Right cardiac atrium (tissue), 5 donors: ENCODE measurements at regions not wholly inside any gene's neighbourhood (a gene's known extent, or its start where the extent isn't known, plus 50 kb on each side); places are given as distances from the start of the nearest gene placed in this dataset.

ENCODE experiments used
- ATAC-seq, 2 donors: fragments of 200-7000 bp; cut with Tn5 transposase; one replicate each; pipeline versions ENCODE4 v1.8.0 to v1.9.1; 2020; ENCODE audit warnings: moderate library complexity in 2 of 2, mild to moderate bottlenecking in 1 of 2
- DNase-seq, 3 donors: peaks; one replicate each; pipeline ENCODE4 v3.0.0-alpha.2; 2020
- H3K27ac ChIP-seq: one replicate; pipeline ENCODE4 v1.5.1; 2013; ENCODE audit warnings: mild to moderate bottlenecking, low read length, control low read depth, moderate library complexity
- H3K27me3 ChIP-seq: one replicate; pipeline ENCODE4 v1.6.1; 2013; ENCODE audit not compliant: control insufficient read depth, insufficient read depth
- H3K4me1 ChIP-seq: one replicate; pipeline ENCODE4 v1.6.1; 2013; ENCODE audit warnings: low read length; ENCODE audit not compliant: control insufficient read depth, insufficient read depth
- H3K4me3 ChIP-seq: one replicate; pipeline ENCODE4 v1.5.1; 2013; ENCODE audit warnings: low read length, control low read depth
- H3K9me3 ChIP-seq: one replicate; pipeline ENCODE4 v1.6.1; 2013; ENCODE audit warnings: low read length; ENCODE audit not compliant: control insufficient read depth
- WGBS: extraction: QIAGEN DNeasy Blood & Tissue Kit; methylation state at CpG from one replicate; pipeline ENCODE4 v1.1.7; 2013; 5-methylcytosine and 5-hydroxymethylcytosine counted together
- intact Hi-C, 4 donors: fragments of 100-400 bp; cut with DNase I; formaldehyde crosslinking; loops; one replicate each; pipeline versions ENCODE4 v1.11.0 to v1.14.0; 2022 to 2023
- donor health status: healthy with polysubstance abuse.
- donor health status: DM: no; HTN: yes; CAD: no.
- donor health status: DM: no; HTN: no; CAD: no.
- donor health status: DM: no; HTN: yes; CAD: no; lungs with severe emphysema.
- donor health status: DM: yes; HTN: yes; CAD: no.

- Histone ChIP-seq H3K4me1 (no peaks in the 10 kb centered on the region), H3K9me3 (no peaks in the 10 kb centered on the region), H3K27me3 (no peaks in the 10 kb centered on the region), H3K4me3 (no peak overlapping the region), H3K27ac (no peak overlapping the region)
- ATAC-seq = no peak
- WGBS = 94% methylated on average over 2 of the region's 2 CpGs
- DNase-seq = no peak
- intact Hi-C loops = no loop called here
Observed at GRCh38 chr7:9854605-9855004, 1119.1 kb upstream of the PHF14 start.

GRCh38 chr7:9856668-9857067 is 1117.0 kb upstream of the PHF14 start:
- 90% methylated on average over 1 of the region's 1 CpG for WGBS

GRCh38 chr7:9863545-9863944 is 1110.1 kb upstream of the PHF14 start:
- Histone ChIP-seq H3K27me3 (no peaks in the 10 kb centered on the region), H3K9me3 (no peaks in the 10 kb centered on the region), H3K27ac (no peak overlapping the region), H3K4me1 (no peaks in the 10 kb centered on the region), H3K4me3 (no peak overlapping the region)
- WGBS = 37% methylated on average over 3 of the region's 3 CpGs
- DNase-seq (peak in 2 of 3 donors; percentile 16 to 27), ATAC-seq (peak; percentile 55 to 82)
- intact Hi-C loops = no loop called here

More at GRCh38 chr7:9856668-9857067, 1117.0 kb upstream of the PHF14 start:
- ATAC-seq (no peak), DNase-seq (no peak)
- intact Hi-C loops = no loop called here
- Histone ChIP-seq H3K27me3 (no peaks in the 10 kb centered on the region), H3K9me3 (no peaks in the 10 kb centered on the region), H3K4me3 (no peak overlapping the region), H3K27ac (no peak overlapping the region), H3K4me1 (no peaks in the 10 kb centered on the region)

- H3K27ac ChIP-seq = no peak overlapping the region
- H3K27me3 ChIP-seq = no peaks in the 10 kb centered on the region
- DNase-seq = no peak
- no peaks in the 10 kb centered on the region for H3K9me3 ChIP-seq
- WGBS = 65% methylated on average over 1 of the region's 1 CpG
- ATAC-seq = no peak
- H3K4me1 ChIP-seq = no peaks in the 10 kb centered on the region
- intact Hi-C loops = no loop called here
- no peak overlapping the region for H3K4me3 ChIP-seq
Observed at GRCh38 chr7:9869151-9869550, 1104.5 kb upstream of the PHF14 start.

- Histone ChIP-seq H3K4me1 (no peaks in the 10 kb centered on the region), H3K9me3 (no peaks in the 10 kb centered on the region), H3K4me3 (no peak overlapping the region), H3K27ac (no peak overlapping the region), H3K27me3 (no peaks in the 10 kb centered on the region)
- WGBS = 93% methylated on average over 2 of the region's 2 CpGs
- intact Hi-C loops = no loop called here
- ATAC-seq (no peak), DNase-seq (no peak)
Observed at GRCh38 chr7:9869566-9869965, 1104.1 kb upstream of the PHF14 start.

- intact Hi-C loops = no loop called here
- Histone ChIP-seq H3K4me1 (no peaks in the 10 kb centered on the region), H3K9me3 (no peaks in the 10 kb centered on the region), H3K4me3 (no peak overlapping the region), H3K27me3 (no peaks in the 10 kb centered on the region), H3K27ac (no peak overlapping the region)
- DNase-seq (no peak), ATAC-seq (no peak)
- 89% methylated on average over 4 of the region's 4 CpGs for WGBS
Observed at GRCh38 chr7:9870674-9871073, 1103.0 kb upstream of the PHF14 start.

GRCh38 chr7:9874182-9874581 is 1099.5 kb upstream of the PHF14 start:
- Histone ChIP-seq H3K27ac (no peak overlapping the region), H3K27me3 (no peaks in the 10 kb centered on the region), H3K4me3 (no peak overlapping the region), H3K4me1 (no peaks in the 10 kb centered on the region), H3K9me3 (no peaks in the 10 kb centered on the region)
- 95% methylated on average over 1 of the region's 1 CpG for whole genome bisulfite sequencing
- no peak for DNase-seq
- intact Hi-C loops = no loop called here
- ATAC-seq = no peak

GRCh38 chr7:9876053-9876452 is 1097.6 kb upstream of the PHF14 start:
- Histone ChIP-seq H3K27me3 (no peaks in the 10 kb centered on the region), H3K4me3 (no peak overlapping the region), H3K4me1 (no peaks in the 10 kb centered on the region), H3K9me3 (no peaks in the 10 kb centered on the region), H3K27ac (no peak overlapping the region)
- no peak for ATAC-seq
- intact Hi-C loops = no loop called here
- no peak for DNase-seq

GRCh38 chr7:9889554-9889953 is 1084.1 kb upstream of the PHF14 start:
- no peaks in the 10 kb centered on the region for H3K27me3 ChIP-seq
- no peaks in the 10 kb centered on the region for H3K4me1 ChIP-seq
- no peak overlapping the region for H3K27ac ChIP-seq
- intact Hi-C loops = no loop called here
- no peaks in the 10 kb centered on the region for H3K9me3 ChIP-seq
- ATAC-seq = no peak
- H3K4me3 ChIP-seq = no peak overlapping the region
- 74% methylated on average over 2 of the region's 2 CpGs for WGBS
- no peak for DNase-seq

- 88% methylated on average over 3 of the region's 3 CpGs for WGBS
Observed at GRCh38 chr7:9890092-9890491, 1083.6 kb upstream of the PHF14 start.

GRCh38 chr7:9891056-9891455 is 1082.6 kb upstream of the PHF14 start:
- ATAC-seq = no peak

More at GRCh38 chr7:9890092-9890491, 1083.6 kb upstream of the PHF14 start:
- DNase-seq (no peak), ATAC-seq (no peak)
- Histone ChIP-seq H3K4me3 (no peak overlapping the region), H3K9me3 (no peaks in the 10 kb centered on the region), H3K27ac (no peak overlapping the region), H3K27me3 (no peaks in the 10 kb centered on the region), H3K4me1 (no peaks in the 10 kb centered on the region)
- intact Hi-C loops = no loop called here

GRCh38 chr7:9900339-9900738 is 1073.3 kb upstream of the PHF14 start:
- Histone ChIP-seq H3K27ac (no peak overlapping the region), H3K4me1 (no peaks in the 10 kb centered on the region), H3K27me3 (no peaks in the 10 kb centered on the region), H3K4me3 (no peak overlapping the region), H3K9me3 (no peaks in the 10 kb centered on the region)
- 64% methylated on average over 2 of the region's 2 CpGs for WGBS
- DNase-seq = no peak
- ATAC-seq = no peak
- intact Hi-C loops = no loop called here

More at GRCh38 chr7:9891056-9891455, 1082.6 kb upstream of the PHF14 start:
- H3K27me3 ChIP-seq = no peaks in the 10 kb centered on the region
- no peaks in the 10 kb centered on the region for H3K9me3 ChIP-seq
- 65% methylated on average over 3 of the region's 3 CpGs for WGBS
- H3K27ac ChIP-seq = no peak overlapping the region
- H3K4me1 ChIP-seq = no peaks in the 10 kb centered on the region
- no peak for DNase-seq
- intact Hi-C loops = no loop called here
- no peak overlapping the region for H3K4me3 ChIP-seq
